T-helper 2 cell treated with Interferon-gamma antibody and Interleukin-4, amounts not matched to agents 5 μg/mL and 100 μg/mL, for 36 hours (primary cell): ENCODE measurements at regions not wholly inside any gene's neighbourhood (a gene's known extent, or its start where the extent isn't known, plus 50 kb on each side); places are given as distances from the start of the nearest gene placed in this dataset.
"Not testable (repeated sequence)": the region's sequence is repeated elsewhere in the genome, so short reads cannot be mapped to it uniquely, and the experiment has no call there.

ENCODE experiments used
- DNase-seq: peaks from one replicate; pipeline ENCODE4 v3.0.0; 2021; ENCODE audit warnings: low spot score
- H3K27ac Mint-ChIP-seq: one replicate; pipeline ENCODE4 v1.8.0; 2021; ENCODE audit warnings: mild to moderate bottlenecking, mixed read lengths
- H3K27me3 Mint-ChIP-seq: one replicate; pipeline ENCODE4 v1.8.0; 2021; ENCODE audit warnings: low read depth, mixed read lengths
- H3K36me3 Mint-ChIP-seq: one replicate; pipeline ENCODE4 v1.8.0; 2021; ENCODE audit warnings: low read depth, mixed read lengths
- H3K4me1 Mint-ChIP-seq: one replicate; pipeline ENCODE4 v1.8.0; 2021; ENCODE audit warnings: low read depth, mixed read lengths
- H3K4me3 Mint-ChIP-seq: one replicate; pipeline ENCODE4 v1.8.0; 2022; ENCODE audit warnings: mild to moderate bottlenecking, moderate library complexity, mixed read lengths
- H3K9me3 Mint-ChIP-seq: one replicate; pipeline ENCODE4 v1.8.0; 2021; ENCODE audit warnings: mixed read lengths

GRCh38 chr4:121616449-121616848 is 80.3 kb downstream of the ANXA5 start:
- not testable (repeated sequence) for DNase-seq, H3K27ac Mint-ChIP-seq, H3K4me1 Mint-ChIP-seq, H3K4me3 Mint-ChIP-seq, H3K36me3 Mint-ChIP-seq, H3K9me3 Mint-ChIP-seq
- peaks cover 22% of the 10 kb centered on the region for H3K27me3 Mint-ChIP-seq

- Mint-ChIP-seq H3K4me3 (no peak overlapping the region), H3K9me3 (no peaks in the 10 kb centered on the region), H3K36me3 (no peaks in the 10 kb centered on the region), H3K27me3 (peaks cover 14% of the 10 kb centered on the region), H3K4me1 (no peaks in the 10 kb centered on the region), H3K27ac (no peak overlapping the region)
- DNase-seq = no peak
These were observed 82.7 kb downstream of the ANXA5 start for GRCh38 chr4:121614101-121614500.

DNA sequence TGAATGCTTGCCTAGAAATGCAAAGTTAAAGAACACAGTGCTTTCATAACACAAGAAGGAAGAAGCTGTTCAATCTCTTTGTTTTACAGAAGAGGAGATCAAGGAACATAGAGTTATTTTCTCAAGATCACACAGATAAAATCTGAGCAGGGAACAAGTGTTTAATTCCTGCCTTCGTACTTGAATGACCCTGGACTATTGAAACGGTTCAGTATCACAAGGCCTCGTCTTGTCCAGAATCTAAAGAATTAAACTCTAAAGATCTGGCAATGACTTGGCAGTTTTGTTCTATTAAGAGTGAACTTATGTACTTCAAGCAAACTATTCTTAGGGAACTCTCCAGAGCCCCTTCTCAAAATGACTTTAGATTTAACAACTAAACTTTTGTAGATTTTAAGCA is 97.7 kb downstream of the ANXA5 start:
- H3K9me3 Mint-ChIP-seq = no peaks in the 10 kb centered on the region
- DNase-seq = no peak
- no peak overlapping the region for H3K27ac Mint-ChIP-seq
- H3K4me1 Mint-ChIP-seq = no peaks in the 10 kb centered on the region
- H3K36me3 Mint-ChIP-seq = no peaks in the 10 kb centered on the region
- H3K27me3 Mint-ChIP-seq = peaks cover 13% of the 10 kb centered on the region
- H3K4me3 Mint-ChIP-seq = no peak overlapping the region

GRCh38 chr4:121597346-121597934 is 99.3 kb downstream of the ANXA5 start:
- Mint-ChIP-seq H3K4me3 (no peak overlapping the region), H3K36me3 (no peaks in the 10 kb centered on the region), H3K4me1 (no peaks in the 10 kb centered on the region), H3K9me3 (no peaks in the 10 kb centered on the region), H3K27me3 (peaks cover 15% of the 10 kb centered on the region), H3K27ac (no peak overlapping the region)
- no peak for DNase-seq

- H3K27ac Mint-ChIP-seq = no peak overlapping the region
- DNase-seq = no peak
- H3K27me3 Mint-ChIP-seq = peaks cover 11% of the 10 kb centered on the region
- no peak overlapping the region for H3K4me3 Mint-ChIP-seq
- H3K4me1 Mint-ChIP-seq = no peaks in the 10 kb centered on the region
- H3K36me3 Mint-ChIP-seq = no peaks in the 10 kb centered on the region
- H3K9me3 Mint-ChIP-seq = no peaks in the 10 kb centered on the region
These were observed 101.8 kb downstream of the ANXA5 start for GRCh38 chr4:121594796-121595526.

DNA sequence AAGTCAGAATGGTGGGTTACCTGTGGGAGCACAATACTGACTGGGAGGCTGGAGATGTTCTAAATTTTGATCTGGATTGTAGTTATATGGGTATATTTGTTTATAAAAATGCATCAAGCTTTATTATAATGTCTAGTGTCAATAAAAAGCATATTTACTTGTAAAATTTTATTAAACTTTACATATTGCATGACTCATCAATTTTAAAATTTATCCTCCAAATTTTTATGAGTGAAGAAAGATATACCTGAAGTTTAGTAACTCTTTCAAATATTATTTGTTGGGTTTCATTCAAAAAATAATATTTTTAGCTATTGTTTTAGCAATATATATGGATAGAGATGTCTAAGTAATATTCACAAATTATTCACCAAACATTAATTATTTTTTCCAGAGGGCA is 103.0 kb downstream of the ANXA5 start:
- peaks cover 8% of the 10 kb centered on the region for H3K27me3 Mint-ChIP-seq
- H3K27ac Mint-ChIP-seq = no peak overlapping the region
- no peak for DNase-seq
- no peaks in the 10 kb centered on the region for H3K9me3 Mint-ChIP-seq
- no peaks in the 10 kb centered on the region for H3K4me1 Mint-ChIP-seq
- no peak overlapping the region for H3K4me3 Mint-ChIP-seq
- H3K36me3 Mint-ChIP-seq = no peaks in the 10 kb centered on the region

GRCh38 chr4:121592257-121592656 is 104.5 kb downstream of the ANXA5 start:
- H3K27me3 Mint-ChIP-seq = peaks cover 13% of the 10 kb centered on the region
- H3K27ac Mint-ChIP-seq, H3K4me3 Mint-ChIP-seq, H3K9me3 Mint-ChIP-seq, H3K36me3 Mint-ChIP-seq, H3K4me1 Mint-ChIP-seq, DNase-seq: not testable (repeated sequence)

- H3K9me3 Mint-ChIP-seq = no peaks in the 10 kb centered on the region
- no peaks in the 10 kb centered on the region for H3K4me1 Mint-ChIP-seq
- no peak overlapping the region for H3K4me3 Mint-ChIP-seq
- H3K27ac Mint-ChIP-seq = no peak overlapping the region
- H3K36me3 Mint-ChIP-seq = no peaks in the 10 kb centered on the region
- peaks cover 19% of the 10 kb centered on the region for H3K27me3 Mint-ChIP-seq
- DNase-seq = no peak
These were observed 111.9 kb downstream of the ANXA5 start for GRCh38 chr4:121584836-121585235.

DNA sequence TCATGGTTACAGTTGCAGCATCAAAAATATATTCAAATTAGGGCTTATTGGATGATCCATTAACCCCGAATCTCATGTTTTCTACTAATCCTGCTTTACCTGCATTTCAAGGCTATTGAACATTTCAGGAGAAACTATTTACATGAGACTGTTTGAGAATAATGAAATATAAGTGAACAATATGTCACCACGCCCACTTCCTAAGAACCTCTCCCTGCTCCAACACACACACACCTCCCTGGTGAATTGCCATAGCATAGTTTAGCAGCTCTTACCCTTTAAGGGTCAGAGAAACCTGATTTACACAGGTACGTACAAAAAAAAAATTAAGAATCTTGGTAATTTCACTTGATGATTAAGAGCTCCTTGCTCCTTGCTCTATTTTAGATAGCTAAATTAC is 113.4 kb downstream of the ANXA5 start:
- H3K4me3 Mint-ChIP-seq = no peak overlapping the region

DNA sequence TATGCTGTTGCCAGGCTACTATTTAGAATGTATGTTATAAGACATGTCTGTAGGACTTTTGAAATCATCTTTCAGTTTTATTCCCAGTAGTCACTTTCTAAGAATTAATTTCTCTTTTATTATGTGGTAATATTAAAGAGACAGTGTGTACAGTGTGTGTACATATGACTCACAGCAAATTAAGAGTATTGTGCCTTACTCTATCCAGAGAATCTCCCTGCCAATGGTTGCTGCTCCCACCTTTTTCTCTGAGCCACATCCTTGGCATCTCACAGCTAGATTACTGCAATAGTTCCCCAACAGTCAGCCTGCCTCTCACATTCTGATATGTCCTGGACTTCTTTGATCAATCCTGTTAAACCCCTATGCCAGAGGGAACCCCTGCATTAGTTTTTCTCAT is 114.5 kb downstream of the ANXA5 start:
- peaks cover 21% of the 10 kb centered on the region for H3K27me3 Mint-ChIP-seq

More for the DNA sequence above, 113.4 kb downstream of the ANXA5 start:
- DNase-seq = no peak
- Mint-ChIP-seq H3K27me3 (peaks cover 25% of the 10 kb centered on the region), H3K9me3 (no peaks in the 10 kb centered on the region), H3K27ac (no peak overlapping the region), H3K4me1 (no peaks in the 10 kb centered on the region), H3K36me3 (no peaks in the 10 kb centered on the region)

DNA sequence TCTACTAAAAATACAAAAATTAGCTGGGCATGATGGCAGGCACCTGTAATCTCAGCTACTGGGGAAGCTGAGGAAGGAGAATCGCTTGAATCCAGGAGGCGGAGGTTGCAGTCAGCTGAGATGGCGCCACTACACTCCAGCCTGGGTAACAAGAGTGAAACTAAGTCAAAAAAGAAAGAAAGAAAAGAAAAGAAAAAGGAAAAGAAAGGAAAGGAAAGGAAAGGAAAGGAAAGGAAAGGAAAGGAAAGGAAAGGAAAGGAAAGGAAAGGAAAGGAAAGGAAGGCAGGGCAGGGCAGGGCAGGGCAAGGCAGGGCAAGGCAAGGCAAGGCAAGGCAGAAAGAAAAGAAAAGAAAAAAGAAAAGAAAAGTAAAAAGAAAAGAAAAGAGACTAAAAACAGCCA is 121.4 kb downstream of the ANXA5 start:
- H3K27me3 Mint-ChIP-seq = peaks cover 10% of the 10 kb centered on the region
- H3K9me3 Mint-ChIP-seq, DNase-seq, H3K36me3 Mint-ChIP-seq, H3K4me3 Mint-ChIP-seq, H3K4me1 Mint-ChIP-seq, H3K27ac Mint-ChIP-seq: not testable (repeated sequence)

More for the DNA sequence above, 114.5 kb downstream of the ANXA5 start:
- Mint-ChIP-seq H3K36me3 (no peaks in the 10 kb centered on the region), H3K4me1 (no peaks in the 10 kb centered on the region), H3K4me3 (no peak overlapping the region), H3K9me3 (no peaks in the 10 kb centered on the region), H3K27ac (no peak overlapping the region)
- DNase-seq = no peak

DNA sequence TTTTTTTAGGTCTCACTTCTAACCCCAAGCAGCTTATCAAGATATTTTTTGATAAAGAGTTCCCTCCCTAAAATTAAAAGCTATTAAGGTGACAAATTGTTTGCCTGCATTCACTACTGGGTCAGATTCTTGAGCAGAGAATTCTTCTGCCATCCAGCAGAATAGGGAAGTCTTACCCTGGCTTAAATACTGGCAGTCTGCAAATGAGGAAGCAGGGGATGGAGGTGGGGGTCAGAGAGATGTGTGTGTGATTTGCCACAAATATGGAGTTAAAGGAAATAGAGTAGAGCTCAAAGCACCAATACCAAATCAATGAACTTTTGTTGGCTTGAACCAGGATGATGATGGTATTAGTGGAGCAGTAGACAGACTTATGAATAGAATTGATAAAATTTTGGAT is 122.2 kb downstream of the ANXA5 start:
- Mint-ChIP-seq H3K27me3 (peaks cover 12% of the 10 kb centered on the region), H3K4me1 (no peaks in the 10 kb centered on the region), H3K36me3 (no peaks in the 10 kb centered on the region), H3K9me3 (no peaks in the 10 kb centered on the region), H3K27ac (no peak overlapping the region), H3K4me3 (no peak overlapping the region)
- no peak for DNase-seq

DNA sequence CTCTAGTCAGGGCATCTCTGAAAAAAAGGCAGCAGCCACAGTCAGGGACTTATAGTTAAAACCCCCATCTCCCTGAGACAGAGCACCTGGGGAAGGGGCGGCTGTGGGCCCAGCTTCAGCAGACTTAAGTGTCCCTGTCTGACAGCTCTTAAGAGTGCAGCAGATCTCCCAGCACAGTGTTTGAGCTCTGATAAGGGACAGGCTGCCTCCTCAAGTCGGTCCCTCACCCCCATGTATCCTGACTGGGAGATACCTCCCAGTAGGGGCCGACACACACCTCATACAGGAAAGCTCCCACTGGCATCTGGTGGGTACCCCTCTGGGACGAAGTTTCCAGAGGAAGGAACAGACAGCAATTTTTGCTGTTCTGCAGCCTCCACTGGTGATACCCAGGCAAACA is 129.0 kb downstream of the ANXA5 start:
- Mint-ChIP-seq H3K27me3 (peaks cover 14% of the 10 kb centered on the region), H3K9me3 (no peaks in the 10 kb centered on the region), H3K4me1 (no peaks in the 10 kb centered on the region), H3K27ac (no peak overlapping the region), H3K4me3 (no peak overlapping the region), H3K36me3 (no peaks in the 10 kb centered on the region)
- DNase-seq = no peak

- no peaks in the 10 kb centered on the region for H3K36me3 Mint-ChIP-seq
- peaks cover 15% of the 10 kb centered on the region for H3K27me3 Mint-ChIP-seq
- H3K4me1 Mint-ChIP-seq = no peaks in the 10 kb centered on the region
- no peak overlapping the region for H3K27ac Mint-ChIP-seq
- no peaks in the 10 kb centered on the region for H3K9me3 Mint-ChIP-seq
- no peak for DNase-seq
- no peak overlapping the region for H3K4me3 Mint-ChIP-seq
These were observed 131.9 kb downstream of the ANXA5 start for GRCh38 chr4:121564840-121565375.
